ENCODE measurements at regions not wholly inside any gene's neighbourhood (a gene's known extent, or its start where the extent isn't known, plus 50 kb on each side); places are given as distances from the start of the nearest gene placed in this dataset.

DNA sequence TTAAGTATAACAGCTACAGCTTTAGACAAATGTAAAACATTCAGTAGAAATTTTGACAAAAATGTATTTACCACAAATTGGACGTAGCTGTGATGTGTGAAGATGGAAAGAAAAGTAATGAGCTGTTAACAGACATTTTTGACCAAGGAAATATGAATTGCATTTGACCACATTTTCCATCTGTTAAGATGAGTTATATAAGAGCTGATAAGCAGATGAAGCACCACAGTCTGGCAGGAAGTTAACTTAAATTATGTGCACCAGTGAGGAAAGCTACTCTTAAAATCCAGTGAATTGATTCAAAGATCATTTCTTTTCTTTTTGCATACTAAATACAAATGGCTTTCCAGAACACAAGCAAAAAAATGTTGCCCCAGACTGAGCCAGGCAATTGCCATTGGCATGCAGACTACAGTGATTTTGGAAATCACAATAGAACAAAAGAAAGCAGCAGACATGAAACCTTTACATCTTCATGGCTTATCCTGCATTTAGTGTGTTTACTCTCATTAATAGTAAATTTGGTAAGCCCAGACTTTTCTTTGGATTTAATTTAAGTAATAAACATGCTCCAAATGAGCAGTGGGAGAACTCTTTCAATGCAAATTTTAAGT is 493.7 kb downstream of the TMX3 start:
- no peak overlapping the region for H3K4me3 ChIP-seq (ENCODE audit: low read depth, low read length, poor library complexity, severe bottlenecking)
- no peaks in the 10 kb centered on the region for H3F3A ChIP-seq (ENCODE audit: insufficient read depth, low read length)
- H3K9me3 ChIP-seq (ENCODE audit: low read length) = no peaks in the 10 kb centered on the region
- no peaks in the 10 kb centered on the region for H3K4me1 ChIP-seq (ENCODE audit: insufficient read depth, low read length, severe bottlenecking)
- H3K9ac ChIP-seq (ENCODE audit: low read length) = no peak overlapping the region
- no peak overlapping the region for H2AFZ ChIP-seq (ENCODE audit: low read length)
- no peaks in the 10 kb centered on the region for H3K9me2 ChIP-seq (ENCODE audit: low read depth, low read length)
- H4K20me1 ChIP-seq (ENCODE audit: insufficient read depth, low read length) = no peaks in the 10 kb centered on the region
- H3K27ac ChIP-seq (ENCODE audit: low read depth, low read length, poor library complexity, severe bottlenecking) = no peak overlapping the region
- H3K4me2 ChIP-seq (ENCODE audit: low read length) = no peak overlapping the region
- no peaks in the 10 kb centered on the region for H3K36me3 ChIP-seq (ENCODE audit: insufficient read depth, low read length)
- TF ChIP-seq, protein P1, sequence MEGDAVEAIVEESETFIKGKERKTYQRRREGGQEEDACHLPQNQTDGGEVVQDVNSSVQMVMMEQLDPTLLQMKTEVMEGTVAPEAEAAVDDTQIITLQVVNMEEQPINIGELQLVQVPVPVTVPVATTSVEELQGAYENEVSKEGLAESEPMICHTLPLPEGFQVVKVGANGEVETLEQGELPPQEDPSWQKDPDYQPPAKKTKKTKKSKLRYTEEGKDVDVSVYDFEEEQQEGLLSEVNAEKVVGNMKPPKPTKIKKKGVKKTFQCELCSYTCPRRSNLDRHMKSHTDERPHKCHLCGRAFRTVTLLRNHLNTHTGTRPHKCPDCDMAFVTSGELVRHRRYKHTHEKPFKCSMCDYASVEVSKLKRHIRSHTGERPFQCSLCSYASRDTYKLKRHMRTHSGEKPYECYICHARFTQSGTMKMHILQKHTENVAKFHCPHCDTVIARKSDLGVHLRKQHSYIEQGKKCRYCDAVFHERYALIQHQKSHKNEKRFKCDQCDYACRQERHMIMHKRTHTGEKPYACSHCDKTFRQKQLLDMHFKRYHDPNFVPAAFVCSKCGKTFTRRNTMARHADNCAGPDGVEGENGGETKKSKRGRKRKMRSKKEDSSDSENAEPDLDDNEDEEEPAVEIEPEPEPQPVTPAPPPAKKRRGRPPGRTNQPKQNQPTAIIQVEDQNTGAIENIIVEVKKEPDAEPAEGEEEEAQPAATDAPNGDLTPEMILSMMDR (IDR thresholded peaks at IDR 0.05; ENCODE audit: low read length) = no peak
- no peak for TF ChIP-seq EZH2 (IDR thresholded peaks at IDR 0.05; ENCODE audit: borderline replicate concordance, low read length)
- no peaks in the 10 kb centered on the region for H3K79me2 ChIP-seq (ENCODE audit: insufficient read depth, low read length)
- no peaks in the 10 kb centered on the region for H3K27me3 ChIP-seq (ENCODE audit: insufficient read depth, low read length)

DNA sequence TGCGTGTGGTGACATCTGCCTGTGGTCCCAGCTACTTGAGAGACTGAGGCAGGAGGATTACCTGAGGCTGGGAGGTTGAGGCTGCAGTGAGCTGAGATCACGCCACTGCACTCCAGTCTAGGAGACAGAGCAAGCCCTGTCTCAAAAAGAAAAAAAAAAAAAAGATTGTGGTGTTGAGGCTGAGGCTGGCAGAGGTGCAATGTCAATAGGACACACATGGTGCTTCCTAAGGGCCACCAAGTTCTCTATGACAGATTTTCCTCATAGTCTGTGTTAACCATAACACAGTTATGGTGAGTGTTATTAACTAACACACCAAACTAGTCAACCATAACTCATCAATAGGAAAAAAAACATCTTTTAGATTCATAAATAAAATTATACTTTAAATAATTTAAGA is 494.4 kb downstream of the TMX3 start:
- no peaks in the 10 kb centered on the region for H3K9me3 ChIP-seq (ENCODE audit: low read length)
- H3K9ac ChIP-seq (ENCODE audit: low read length) = no peak overlapping the region
- H3K9me2 ChIP-seq (ENCODE audit: low read depth, low read length) = no peaks in the 10 kb centered on the region
- H3K27ac ChIP-seq (ENCODE audit: low read depth, low read length, poor library complexity, severe bottlenecking) = no peak overlapping the region
- no peaks in the 10 kb centered on the region for H4K20me1 ChIP-seq (ENCODE audit: insufficient read depth, low read length)
- TF ChIP-seq, protein P1 (IDR thresholded peaks at IDR 0.05; ENCODE audit: low read length) = no peak
- TF ChIP-seq EZH2 (IDR thresholded peaks at IDR 0.05; ENCODE audit: borderline replicate concordance, low read length) = no peak
- H3K4me2 ChIP-seq (ENCODE audit: low read length) = no peak overlapping the region
- no peaks in the 10 kb centered on the region for H3K36me3 ChIP-seq (ENCODE audit: insufficient read depth, low read length)
- no peaks in the 10 kb centered on the region for H3K27me3 ChIP-seq (ENCODE audit: insufficient read depth, low read length)
- no peaks in the 10 kb centered on the region for H3K4me1 ChIP-seq (ENCODE audit: insufficient read depth, low read length, severe bottlenecking)
- H3K4me3 ChIP-seq (ENCODE audit: low read depth, low read length, poor library complexity, severe bottlenecking) = no peak overlapping the region
- no peaks in the 10 kb centered on the region for H3K79me2 ChIP-seq (ENCODE audit: insufficient read depth, low read length)
- H2AFZ ChIP-seq (ENCODE audit: low read length) = no peak overlapping the region
- H3F3A ChIP-seq (ENCODE audit: insufficient read depth, low read length) = no peaks in the 10 kb centered on the region

DNA sequence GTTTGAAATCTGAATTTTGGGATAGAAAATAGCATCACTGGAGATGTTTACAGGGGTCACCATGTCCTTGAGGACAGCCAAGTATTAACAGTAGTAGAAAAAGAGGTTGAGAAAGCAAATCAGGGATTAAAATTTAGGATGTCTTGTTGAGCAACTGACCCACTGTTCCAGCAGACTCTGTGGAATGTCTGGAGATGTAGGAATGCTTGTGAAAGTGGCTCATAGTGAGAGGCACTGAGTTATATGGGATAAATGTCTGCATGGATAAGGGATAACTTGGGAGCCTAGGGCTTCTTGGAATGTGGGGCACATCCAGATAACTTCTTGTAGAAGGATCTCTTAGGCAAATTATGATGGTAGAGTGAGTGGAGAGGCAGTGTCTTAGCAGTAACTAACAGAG is 495.0 kb downstream of the TMX3 start:
- Histone ChIP-seq H3K9me3 (ENCODE audit: low read length) (no peaks in the 10 kb centered on the region), H3K9ac (ENCODE audit: low read length) (no peak overlapping the region), H3K4me1 (ENCODE audit: insufficient read depth, low read length, severe bottlenecking) (no peaks in the 10 kb centered on the region), H3K79me2 (ENCODE audit: insufficient read depth, low read length) (no peaks in the 10 kb centered on the region), H3K4me3 (ENCODE audit: low read depth, low read length, poor library complexity, severe bottlenecking) (no peak overlapping the region), H3F3A (ENCODE audit: insufficient read depth, low read length) (no peaks in the 10 kb centered on the region), H3K27ac (ENCODE audit: low read depth, low read length, poor library complexity, severe bottlenecking) (no peak overlapping the region), H4K20me1 (ENCODE audit: insufficient read depth, low read length) (no peaks in the 10 kb centered on the region), H2AFZ (ENCODE audit: low read length) (no peak overlapping the region), H3K9me2 (ENCODE audit: low read depth, low read length) (no peaks in the 10 kb centered on the region), H3K4me2 (ENCODE audit: low read length) (no peak overlapping the region), H3K36me3 (ENCODE audit: insufficient read depth, low read length) (no peaks in the 10 kb centered on the region), H3K27me3 (ENCODE audit: insufficient read depth, low read length) (no peaks in the 10 kb centered on the region)
- no peak for TF ChIP-seq EZH2 (IDR thresholded peaks at IDR 0.05; ENCODE audit: borderline replicate concordance, low read length)
- TF ChIP-seq, protein P1 (IDR thresholded peaks at IDR 0.05; ENCODE audit: low read length) = no peak

Data from OCI-LY1 (cell line).